ENCODE measurements at regions not wholly inside any gene's neighbourhood (a gene's known extent, or its start where the extent isn't known, plus 50 kb on each side); places are given as distances from the start of the nearest gene placed in this dataset.

DNA sequence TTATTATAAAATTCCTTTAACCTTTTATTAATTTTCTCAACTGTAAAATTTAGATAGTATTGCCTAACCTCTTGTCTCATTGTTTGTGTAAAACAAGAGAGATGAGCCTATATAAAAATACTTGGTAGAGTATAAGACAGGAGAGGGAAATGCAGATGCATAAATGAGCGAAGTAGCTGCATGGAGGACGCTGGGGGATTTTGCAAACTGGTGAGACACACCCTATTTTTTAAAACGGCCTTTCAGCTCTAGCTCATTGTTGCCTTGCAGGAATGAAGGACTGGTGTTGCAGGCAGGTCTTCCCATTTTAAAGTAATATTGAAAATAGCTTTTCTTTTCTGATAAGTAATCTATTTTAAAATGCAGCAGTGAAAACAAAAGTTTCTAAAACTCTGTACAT, 435.3 kb upstream of the HNRNPA3 start:
- TF ChIP-seq CEBPB (IDR thresholded peaks at IDR 0.05), result no peak
- TF ChIP-seq REST (IDR thresholded peaks at IDR 0.05; ENCODE audit: low read depth), result no peak
- TF ChIP-seq ZBTB7A (IDR thresholded peaks at IDR 0.05; ENCODE audit: low read depth), result no peak
- no peak for TF ChIP-seq YY1 (IDR thresholded peaks at IDR 0.05; ENCODE audit: low read depth)
- no peak for TF ChIP-seq TCF12 (IDR thresholded peaks at IDR 0.05; ENCODE audit: low read depth)
- no peak for TF ChIP-seq FOXM1 (IDR thresholded peaks at IDR 0.05; ENCODE audit: borderline replicate concordance, low read depth)
- TF ChIP-seq, protein P1, sequence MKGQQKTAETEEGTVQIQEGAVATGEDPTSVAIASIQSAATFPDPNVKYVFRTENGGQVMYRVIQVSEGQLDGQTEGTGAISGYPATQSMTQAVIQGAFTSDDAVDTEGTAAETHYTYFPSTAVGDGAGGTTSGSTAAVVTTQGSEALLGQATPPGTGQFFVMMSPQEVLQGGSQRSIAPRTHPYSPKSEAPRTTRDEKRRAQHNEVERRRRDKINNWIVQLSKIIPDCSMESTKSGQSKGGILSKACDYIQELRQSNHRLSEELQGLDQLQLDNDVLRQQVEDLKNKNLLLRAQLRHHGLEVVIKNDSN (IDR thresholded peaks at IDR 0.05), result no peak
- TF ChIP-seq MAX (IDR thresholded peaks at IDR 0.05), result no peak
- no peak for TF ChIP-seq EP300 (IDR thresholded peaks at IDR 0.05; ENCODE audit: borderline replicate concordance)
- TF ChIP-seq TEAD4 (IDR thresholded peaks at IDR 0.05), result no peak
- TF ChIP-seq EGR1 (IDR thresholded peaks at IDR 0.05), result no peak
- no peak for TF ChIP-seq TAF1 (IDR thresholded peaks at IDR 0.05; ENCODE audit: low read depth)

DNA sequence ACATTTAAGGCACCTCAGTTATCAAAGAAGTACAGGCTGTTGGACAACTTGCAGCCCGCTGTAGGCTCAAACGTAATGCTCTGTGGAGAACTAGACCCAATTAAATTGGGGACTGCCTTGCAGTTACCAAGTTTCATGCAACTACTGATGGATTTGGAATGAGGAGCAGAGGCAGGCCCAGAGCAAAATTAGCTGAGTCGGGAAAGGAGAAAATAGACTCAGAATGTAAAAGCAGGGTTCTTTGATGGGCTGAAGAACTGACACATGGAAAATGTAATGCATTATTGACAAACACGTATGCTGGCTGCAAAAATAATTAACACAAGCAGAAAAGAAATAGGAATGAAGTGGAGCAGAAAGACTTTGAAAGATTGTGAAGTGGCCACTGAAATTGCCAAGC, 432.7 kb upstream of the HNRNPA3 start:
- TF ChIP-seq TEAD4 (IDR thresholded peaks at IDR 0.05) (no peak), YY1 (IDR thresholded peaks at IDR 0.05; ENCODE audit: low read depth) (no peak), FOXM1 (IDR thresholded peaks at IDR 0.05; ENCODE audit: borderline replicate concordance, low read depth) (no peak), CEBPB (IDR thresholded peaks at IDR 0.05) (no peak), ZBTB7A (IDR thresholded peaks at IDR 0.05; ENCODE audit: low read depth) (no peak), RAD21 (IDR thresholded peaks at IDR 0.05; ENCODE audit: low read depth) (no peak), EGR1 (IDR thresholded peaks at IDR 0.05) (no peak), EP300 (IDR thresholded peaks at IDR 0.05; ENCODE audit: borderline replicate concordance) (no peak), MAX (IDR thresholded peaks at IDR 0.05) (no peak), REST (IDR thresholded peaks at IDR 0.05; ENCODE audit: low read depth) (no peak), NFIC (IDR thresholded peaks at IDR 0.05) (no peak), TAF1 (IDR thresholded peaks at IDR 0.05; ENCODE audit: low read depth) (no peak), TCF12 (IDR thresholded peaks at IDR 0.05; ENCODE audit: low read depth) (no peak), CREB1 (IDR thresholded peaks at IDR 0.05; ENCODE audit: low read depth) (no peak)
- TF ChIP-seq, protein P1 (IDR thresholded peaks at IDR 0.05), result no peak

DNA sequence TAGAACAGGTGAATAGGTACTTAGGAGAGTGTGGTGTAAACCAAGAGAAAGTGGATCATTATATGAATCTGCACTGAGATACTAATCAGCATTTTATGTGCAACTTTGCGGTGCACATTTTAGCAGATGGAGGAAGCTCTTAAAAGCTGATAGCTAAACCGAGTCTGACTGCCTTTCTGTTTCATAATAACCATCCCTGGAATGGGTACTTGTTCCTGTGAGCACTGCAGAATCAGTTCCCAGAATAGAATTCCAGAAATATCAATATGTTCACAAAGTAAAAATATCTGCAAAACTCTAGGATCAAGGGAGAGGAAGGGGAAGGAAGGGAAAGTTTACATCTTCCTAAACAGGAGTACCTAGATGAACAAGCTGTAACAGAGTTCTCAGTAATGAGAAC, 432.2 kb upstream of the HNRNPA3 start:
- no peak for TF ChIP-seq TEAD4 (IDR thresholded peaks at IDR 0.05)
- no peak for TF ChIP-seq ZBTB7A (IDR thresholded peaks at IDR 0.05; ENCODE audit: low read depth)
- TF ChIP-seq YY1 (IDR thresholded peaks at IDR 0.05; ENCODE audit: low read depth), result no peak
- TF ChIP-seq CREB1 (IDR thresholded peaks at IDR 0.05; ENCODE audit: low read depth), result no peak
- TF ChIP-seq CEBPB (IDR thresholded peaks at IDR 0.05), result no peak
- TF ChIP-seq FOXM1 (IDR thresholded peaks at IDR 0.05; ENCODE audit: borderline replicate concordance, low read depth), result no peak
- TF ChIP-seq, protein P1 (IDR thresholded peaks at IDR 0.05), result no peak

DNA sequence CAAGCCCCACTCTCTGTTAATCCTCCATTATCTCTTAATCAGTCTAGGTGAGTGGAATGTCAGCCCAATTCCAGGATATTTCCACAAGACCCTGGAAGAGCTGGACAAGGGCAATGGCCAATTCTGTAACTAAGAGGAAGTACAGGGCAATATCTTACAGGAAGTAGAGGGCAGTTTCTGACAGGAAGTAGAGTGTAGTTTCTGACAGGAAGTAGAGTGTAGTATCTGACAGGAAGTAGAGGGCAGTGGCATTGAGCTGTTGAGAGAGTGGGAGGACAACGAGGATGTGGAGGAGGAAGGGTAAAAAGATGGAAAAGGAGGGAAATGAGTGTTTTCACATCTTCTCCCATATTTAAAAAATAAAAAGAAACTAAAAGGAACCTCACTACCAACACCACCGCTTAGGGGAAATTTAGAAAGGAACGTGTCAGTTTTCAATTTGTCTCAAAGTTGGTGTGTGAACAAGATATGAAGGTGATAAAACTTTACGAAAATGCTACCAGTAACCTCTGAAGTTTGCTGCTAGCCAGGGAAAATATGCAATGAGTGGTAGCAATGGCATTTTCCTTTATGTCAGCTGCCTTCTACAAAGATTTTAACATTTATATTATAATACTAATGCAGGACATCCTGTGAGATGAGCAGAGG, 430.9 kb upstream of the HNRNPA3 start:
- no peak for TF ChIP-seq RAD21 (IDR thresholded peaks at IDR 0.05; ENCODE audit: low read depth)
- no peak for TF ChIP-seq EP300 (IDR thresholded peaks at IDR 0.05; ENCODE audit: borderline replicate concordance)
- TF ChIP-seq TEAD4 (IDR thresholded peaks at IDR 0.05), result no peak
- no peak for TF ChIP-seq YY1 (IDR thresholded peaks at IDR 0.05; ENCODE audit: low read depth)

DNA sequence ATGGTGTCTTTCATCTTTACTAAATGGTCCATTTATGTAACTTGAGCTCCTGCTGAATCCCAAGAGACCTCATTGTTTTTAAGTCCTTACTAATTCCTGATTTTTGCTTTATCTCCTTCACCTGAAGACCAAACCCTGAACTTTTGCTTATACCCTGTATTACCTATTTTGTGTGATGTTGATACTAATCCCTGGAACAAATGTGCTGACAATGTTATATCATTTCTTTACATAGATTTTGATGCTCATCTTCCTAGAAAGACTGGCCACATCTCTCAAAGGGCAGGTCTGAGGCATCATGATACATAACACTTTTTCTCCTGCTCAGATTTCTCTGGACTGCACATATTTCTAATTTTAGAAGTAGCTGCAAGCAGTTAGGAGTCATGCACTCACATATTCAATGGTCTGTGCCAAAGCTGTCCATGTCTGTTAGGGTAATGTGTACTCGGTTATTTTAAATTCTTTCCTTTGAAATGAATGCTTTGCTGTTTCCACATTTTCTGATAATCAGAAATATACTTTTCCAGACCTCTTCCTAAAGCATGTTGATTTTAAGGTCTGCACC, 427.9 kb upstream of the HNRNPA3 start:
- TF ChIP-seq, protein P1 (IDR thresholded peaks at IDR 0.05), result no peak
